ENCODE measurements at regions not wholly inside any gene's neighbourhood (a gene's known extent, or its start where the extent isn't known, plus 50 kb on each side); places are given as distances from the start of the nearest gene placed in this dataset.
A peak's percentile ranks its signal among the peaks of the same experiment; 100 is the strongest.

- no peak overlapping the region for H3K4me3 ChIP-seq (ENCODE audit: low read depth, low read length)
- no peak for TF ChIP-seq CTCF (IDR thresholded peaks at IDR 0.05; ENCODE audit: low read depth, low read length, missing control alignments)
- DNase-seq (ENCODE audit: low read depth): no peak
Observed at GRCh38 chr18:21991886-21992285, 177.5 kb upstream of the GATA6 start.

- DNase-seq (ENCODE audit: low read depth): no peak
Observed at GRCh38 chr18:21996351-21996826, 173.0 kb upstream of the GATA6 start.

GRCh38 chr18:21997207-21998143 lies 171.9 kb upstream of the GATA6 start:
- H3K4me3 ChIP-seq (ENCODE audit: low read depth, low read length): no peak overlapping the region
- peak; percentile 87 for TF ChIP-seq CTCF (IDR thresholded peaks at IDR 0.05; ENCODE audit: low read depth, low read length, missing control alignments)
- DNase-seq (ENCODE audit: low read depth): peak; percentile 16

More at GRCh38 chr18:21996351-21996826, 173.0 kb upstream of the GATA6 start:
- no peak overlapping the region for H3K4me3 ChIP-seq (ENCODE audit: low read depth, low read length)
- no peak for TF ChIP-seq CTCF (IDR thresholded peaks at IDR 0.05; ENCODE audit: low read depth, low read length, missing control alignments)

GRCh38 chr18:21998486-21998885 lies 170.9 kb upstream of the GATA6 start:
- no peak for DNase-seq (ENCODE audit: low read depth)
- no peak for TF ChIP-seq CTCF (IDR thresholded peaks at IDR 0.05; ENCODE audit: low read depth, low read length, missing control alignments)
- H3K4me3 ChIP-seq (ENCODE audit: low read depth, low read length): no peak overlapping the region

DNA sequence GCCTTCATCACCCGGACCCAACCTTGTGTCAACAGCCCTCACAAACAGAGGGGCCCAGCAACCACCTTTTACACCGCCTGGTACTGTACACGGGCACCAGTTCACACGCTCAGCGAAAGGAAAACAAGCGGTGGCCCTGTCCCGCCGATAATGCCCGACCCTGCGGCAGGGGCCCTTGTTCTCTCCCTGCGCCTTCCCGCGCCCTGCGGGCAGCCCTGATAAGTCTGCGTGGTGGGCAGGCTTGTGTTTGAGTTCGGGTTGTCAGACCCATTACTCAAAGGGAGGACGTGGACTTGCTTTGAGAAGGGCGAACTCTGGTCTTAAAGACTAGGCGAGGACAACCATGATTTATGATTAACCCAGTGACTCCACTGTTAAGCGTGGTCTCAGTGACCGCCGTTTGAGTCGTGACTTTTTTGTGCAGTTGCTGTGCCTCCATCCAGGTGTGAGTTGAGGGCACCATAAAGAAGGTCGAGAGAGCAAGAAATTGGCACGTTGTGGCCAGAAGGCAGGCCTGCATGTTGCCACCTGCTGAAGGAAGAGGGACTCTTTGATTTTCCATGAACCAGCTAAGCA lies 167.4 kb upstream of the GATA6 start:
- TF ChIP-seq CTCF (IDR thresholded peaks at IDR 0.05; ENCODE audit: low read depth, low read length, missing control alignments): no peak
- H3K4me3 ChIP-seq (ENCODE audit: low read depth, low read length): no peak overlapping the region
- DNase-seq (ENCODE audit: low read depth): no peak

GRCh38 chr18:22005191-22005841 lies 164.1 kb upstream of the GATA6 start:
- no peak overlapping the region for H3K4me3 ChIP-seq (ENCODE audit: low read depth, low read length)
- TF ChIP-seq CTCF (IDR thresholded peaks at IDR 0.05; ENCODE audit: low read depth, low read length, missing control alignments): no peak
- no peak for DNase-seq (ENCODE audit: low read depth)
